ENCODE measurements at regions not wholly inside any gene's neighbourhood (a gene's known extent, or its start where the extent isn't known, plus 50 kb on each side); places are given as distances from the start of the nearest gene placed in this dataset.

- TF ChIP-seq CTCF (IDR thresholded peaks at IDR 0.05) = no peak
- TF ChIP-seq POLR2A (IDR thresholded peaks at IDR 0.05) = no peak
Measured at GRCh38 chr16:62648256-62648655, 612.0 kb upstream of the CDH8 start.

All from thyroid gland (tissue), 4 donors.